Thyroid gland (tissue), 4 donors: ENCODE measurements at regions not wholly inside any gene's neighbourhood (a gene's known extent, or its start where the extent isn't known, plus 50 kb on each side); places are given as distances from the start of the nearest gene placed in this dataset.

Experiments
- POLR2A ChIP-seq, 2 donors: fragments of 450-650 bp; IDR thresholded peaks; one replicate each; pipeline ENCODE4 v1.6.1; 2017; ENCODE audit warnings: antibody characterized with exemption in 2 of 2, mild to moderate bottlenecking in 2 of 2, moderate library complexity in 1 of 2
- TF ChIP-seq, protein P1 (sequence below), 6 experiments: fragments of 200-600 bp in 3 of 6; fragments of 450-650 bp in 3 of 6; sonication (generic) in 3 of 6; IDR thresholded peaks; one replicate each; pipeline ENCODE4 v1.5.1; 2016 to 2019; ENCODE audit warnings: antibody characterized with exemption in 6 of 6, mild to moderate bottlenecking in 2 of 6, inconsistent platforms in 1 of 6, moderate library complexity in 1 of 6

GRCh38 chr5:54917323-54917722 lies 68.1 kb downstream of the ESM1 start:
- TF ChIP-seq, protein P1, sequence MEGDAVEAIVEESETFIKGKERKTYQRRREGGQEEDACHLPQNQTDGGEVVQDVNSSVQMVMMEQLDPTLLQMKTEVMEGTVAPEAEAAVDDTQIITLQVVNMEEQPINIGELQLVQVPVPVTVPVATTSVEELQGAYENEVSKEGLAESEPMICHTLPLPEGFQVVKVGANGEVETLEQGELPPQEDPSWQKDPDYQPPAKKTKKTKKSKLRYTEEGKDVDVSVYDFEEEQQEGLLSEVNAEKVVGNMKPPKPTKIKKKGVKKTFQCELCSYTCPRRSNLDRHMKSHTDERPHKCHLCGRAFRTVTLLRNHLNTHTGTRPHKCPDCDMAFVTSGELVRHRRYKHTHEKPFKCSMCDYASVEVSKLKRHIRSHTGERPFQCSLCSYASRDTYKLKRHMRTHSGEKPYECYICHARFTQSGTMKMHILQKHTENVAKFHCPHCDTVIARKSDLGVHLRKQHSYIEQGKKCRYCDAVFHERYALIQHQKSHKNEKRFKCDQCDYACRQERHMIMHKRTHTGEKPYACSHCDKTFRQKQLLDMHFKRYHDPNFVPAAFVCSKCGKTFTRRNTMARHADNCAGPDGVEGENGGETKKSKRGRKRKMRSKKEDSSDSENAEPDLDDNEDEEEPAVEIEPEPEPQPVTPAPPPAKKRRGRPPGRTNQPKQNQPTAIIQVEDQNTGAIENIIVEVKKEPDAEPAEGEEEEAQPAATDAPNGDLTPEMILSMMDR (IDR thresholded peaks at IDR 0.05) = no peak
- no peak for TF ChIP-seq POLR2A (IDR thresholded peaks at IDR 0.05)
